ENCODE measurements at regions not wholly inside any gene's neighbourhood (a gene's known extent, or its start where the extent isn't known, plus 50 kb on each side); places are given as distances from the start of the nearest gene placed in this dataset.

DNA sequence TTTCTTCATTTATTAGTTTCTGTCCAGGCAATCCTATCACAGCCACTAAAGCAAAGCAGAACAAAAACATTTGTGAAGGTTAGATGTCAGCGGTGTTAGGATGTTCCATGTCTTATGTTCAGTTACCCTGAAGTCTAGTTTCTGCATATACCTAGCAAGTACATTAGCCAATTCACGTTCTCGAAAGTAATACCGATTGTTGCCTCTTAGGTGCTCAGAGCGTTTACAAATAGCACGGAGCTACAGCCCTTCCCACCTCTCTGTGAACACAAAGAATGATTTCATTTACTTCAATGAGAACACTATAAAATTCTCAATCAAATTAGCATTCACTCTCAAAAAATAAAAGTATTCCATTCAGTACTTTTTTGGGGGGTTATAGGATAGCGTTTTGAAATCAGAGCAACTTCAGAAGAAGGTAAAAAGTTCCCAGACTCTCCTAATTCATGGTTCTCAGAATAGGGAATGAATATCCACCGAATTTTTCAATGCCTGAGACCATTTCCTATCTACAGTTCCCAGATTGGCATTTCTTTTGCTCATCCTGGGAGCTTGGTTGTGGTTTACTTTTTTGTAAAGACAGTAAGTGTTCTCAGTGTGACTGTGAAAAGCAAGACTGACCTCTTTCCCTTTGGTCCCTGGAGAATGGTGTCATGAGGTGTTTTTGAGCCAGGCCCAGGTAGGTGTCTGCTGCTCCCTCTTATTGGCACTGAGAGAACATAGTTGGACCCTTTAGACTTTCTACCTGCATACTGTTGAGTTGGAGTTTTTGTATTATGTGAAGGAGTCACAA is 488.0 kb upstream of the RGS6 start:
- TF ChIP-seq, protein P1, sequence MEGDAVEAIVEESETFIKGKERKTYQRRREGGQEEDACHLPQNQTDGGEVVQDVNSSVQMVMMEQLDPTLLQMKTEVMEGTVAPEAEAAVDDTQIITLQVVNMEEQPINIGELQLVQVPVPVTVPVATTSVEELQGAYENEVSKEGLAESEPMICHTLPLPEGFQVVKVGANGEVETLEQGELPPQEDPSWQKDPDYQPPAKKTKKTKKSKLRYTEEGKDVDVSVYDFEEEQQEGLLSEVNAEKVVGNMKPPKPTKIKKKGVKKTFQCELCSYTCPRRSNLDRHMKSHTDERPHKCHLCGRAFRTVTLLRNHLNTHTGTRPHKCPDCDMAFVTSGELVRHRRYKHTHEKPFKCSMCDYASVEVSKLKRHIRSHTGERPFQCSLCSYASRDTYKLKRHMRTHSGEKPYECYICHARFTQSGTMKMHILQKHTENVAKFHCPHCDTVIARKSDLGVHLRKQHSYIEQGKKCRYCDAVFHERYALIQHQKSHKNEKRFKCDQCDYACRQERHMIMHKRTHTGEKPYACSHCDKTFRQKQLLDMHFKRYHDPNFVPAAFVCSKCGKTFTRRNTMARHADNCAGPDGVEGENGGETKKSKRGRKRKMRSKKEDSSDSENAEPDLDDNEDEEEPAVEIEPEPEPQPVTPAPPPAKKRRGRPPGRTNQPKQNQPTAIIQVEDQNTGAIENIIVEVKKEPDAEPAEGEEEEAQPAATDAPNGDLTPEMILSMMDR (conservative IDR thresholded peaks at IDR 0.05; ENCODE audit: low read depth, low read length), result no peak
- TF ChIP-seq POLR2A (IDR thresholded peaks at IDR 0.05; ENCODE audit: low read depth, low read length), result no peak
- no peak for TF ChIP-seq MXI1 (IDR thresholded peaks at IDR 0.05; ENCODE audit: borderline replicate concordance, low read depth, low read length)
- no peak for TF ChIP-seq RCOR1 (IDR thresholded peaks at IDR 0.05; ENCODE audit: insufficient replicate concordance, low read length)
- TF ChIP-seq, protein P2, sequence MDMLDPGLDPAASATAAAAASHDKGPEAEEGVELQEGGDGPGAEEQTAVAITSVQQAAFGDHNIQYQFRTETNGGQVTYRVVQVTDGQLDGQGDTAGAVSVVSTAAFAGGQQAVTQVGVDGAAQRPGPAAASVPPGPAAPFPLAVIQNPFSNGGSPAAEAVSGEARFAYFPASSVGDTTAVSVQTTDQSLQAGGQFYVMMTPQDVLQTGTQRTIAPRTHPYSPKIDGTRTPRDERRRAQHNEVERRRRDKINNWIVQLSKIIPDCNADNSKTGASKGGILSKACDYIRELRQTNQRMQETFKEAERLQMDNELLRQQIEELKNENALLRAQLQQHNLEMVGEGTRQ (IDR thresholded peaks at IDR 0.05; ENCODE audit: low read depth, low read length), result no peak
- TF ChIP-seq BHLHE40 (IDR thresholded peaks at IDR 0.05; ENCODE audit: low read depth, low read length), result no peak
- TF ChIP-seq CHD1 (IDR thresholded peaks at IDR 0.05; ENCODE audit: low read depth, low read length), result no peak
- TF ChIP-seq MAZ (IDR thresholded peaks at IDR 0.05; ENCODE audit: borderline replicate concordance, low read depth, low read length), result no peak
- no peak for TF ChIP-seq SMC3 (IDR thresholded peaks at IDR 0.05; ENCODE audit: low read depth, low read length)
- no peak for TF ChIP-seq CEBPB (IDR thresholded peaks at IDR 0.05; ENCODE audit: low read depth, low read length)
- no peak for TF ChIP-seq RAD21 (IDR thresholded peaks at IDR 0.05; ENCODE audit: low read length)
